ENCODE measurements at regions not wholly inside any gene's neighbourhood (a gene's known extent, or its start where the extent isn't known, plus 50 kb on each side); places are given as distances from the start of the nearest gene placed in this dataset.

DNA sequence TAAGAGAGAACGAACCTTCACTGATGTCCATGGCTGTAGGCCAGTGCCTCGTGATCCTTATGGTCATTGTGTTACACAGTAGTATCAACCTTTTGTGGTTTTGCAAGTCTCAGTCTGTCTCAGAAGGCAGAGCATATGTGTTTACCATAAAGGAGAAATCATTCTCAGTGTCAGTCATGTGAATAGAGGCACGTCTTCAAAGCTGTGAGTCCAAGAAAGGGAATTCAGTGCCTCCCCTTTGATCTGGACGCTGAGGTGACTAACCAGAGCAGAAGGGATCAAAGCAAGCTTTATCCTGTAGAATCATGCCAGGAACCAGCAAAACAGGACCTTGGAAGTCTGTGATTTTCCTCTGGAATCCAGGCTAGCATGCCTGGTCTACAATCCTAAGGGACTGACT lies 433.9 kb downstream of the DNAH5 start:
- no peak for TF ChIP-seq EZH2 (IDR thresholded peaks at IDR 0.05; ENCODE audit: low read depth, low read length, severe bottlenecking)
- TF ChIP-seq, protein P1, sequence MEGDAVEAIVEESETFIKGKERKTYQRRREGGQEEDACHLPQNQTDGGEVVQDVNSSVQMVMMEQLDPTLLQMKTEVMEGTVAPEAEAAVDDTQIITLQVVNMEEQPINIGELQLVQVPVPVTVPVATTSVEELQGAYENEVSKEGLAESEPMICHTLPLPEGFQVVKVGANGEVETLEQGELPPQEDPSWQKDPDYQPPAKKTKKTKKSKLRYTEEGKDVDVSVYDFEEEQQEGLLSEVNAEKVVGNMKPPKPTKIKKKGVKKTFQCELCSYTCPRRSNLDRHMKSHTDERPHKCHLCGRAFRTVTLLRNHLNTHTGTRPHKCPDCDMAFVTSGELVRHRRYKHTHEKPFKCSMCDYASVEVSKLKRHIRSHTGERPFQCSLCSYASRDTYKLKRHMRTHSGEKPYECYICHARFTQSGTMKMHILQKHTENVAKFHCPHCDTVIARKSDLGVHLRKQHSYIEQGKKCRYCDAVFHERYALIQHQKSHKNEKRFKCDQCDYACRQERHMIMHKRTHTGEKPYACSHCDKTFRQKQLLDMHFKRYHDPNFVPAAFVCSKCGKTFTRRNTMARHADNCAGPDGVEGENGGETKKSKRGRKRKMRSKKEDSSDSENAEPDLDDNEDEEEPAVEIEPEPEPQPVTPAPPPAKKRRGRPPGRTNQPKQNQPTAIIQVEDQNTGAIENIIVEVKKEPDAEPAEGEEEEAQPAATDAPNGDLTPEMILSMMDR (IDR thresholded peaks at IDR 0.05; ENCODE audit: control extremely low read depth in 1 of 3, insufficient read depth in 1 of 3, low read depth in 1 of 3, low read length in 3 of 3): no peak
- no peak for TF ChIP-seq POLR2AphosphoS5 (IDR thresholded peaks at IDR 0.05; ENCODE audit: low read depth, low read length)
- no peak for TF ChIP-seq GTF2F1 (IDR thresholded peaks at IDR 0.05; ENCODE audit: borderline replicate concordance, low read depth, low read length)
- TF ChIP-seq GABPA (IDR thresholded peaks at IDR 0.05; ENCODE audit: borderline replicate concordance, insufficient read depth, low read length): no peak
- TF ChIP-seq, protein P2, sequence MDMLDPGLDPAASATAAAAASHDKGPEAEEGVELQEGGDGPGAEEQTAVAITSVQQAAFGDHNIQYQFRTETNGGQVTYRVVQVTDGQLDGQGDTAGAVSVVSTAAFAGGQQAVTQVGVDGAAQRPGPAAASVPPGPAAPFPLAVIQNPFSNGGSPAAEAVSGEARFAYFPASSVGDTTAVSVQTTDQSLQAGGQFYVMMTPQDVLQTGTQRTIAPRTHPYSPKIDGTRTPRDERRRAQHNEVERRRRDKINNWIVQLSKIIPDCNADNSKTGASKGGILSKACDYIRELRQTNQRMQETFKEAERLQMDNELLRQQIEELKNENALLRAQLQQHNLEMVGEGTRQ (IDR thresholded peaks at IDR 0.05; ENCODE audit: low read length): no peak
- TF ChIP-seq EP300 (IDR thresholded peaks at IDR 0.05; ENCODE audit: borderline replicate concordance in 1 of 2, low read depth in 2 of 2, low read length in 2 of 2): no peak
- TF ChIP-seq TAF1 (IDR thresholded peaks at IDR 0.05; ENCODE audit: low read depth, low read length): no peak

All from H1 (cell line).